ENCODE measurements at regions not wholly inside any gene's neighbourhood (a gene's known extent, or its start where the extent isn't known, plus 50 kb on each side); places are given as distances from the start of the nearest gene placed in this dataset.
"Not testable (repeated sequence)": the region's sequence is repeated elsewhere in the genome, so short reads cannot be mapped to it uniquely, and the experiment has no call there.

GRCh38 chr2:111445191-111445929, 324.6 kb downstream of the BCL2L11 start:
- H2AFZ ChIP-seq (ENCODE audit: low read length); BruUV-seq (replicated peaks); H3K4me2 ChIP-seq (ENCODE audit: low read length); H3K4me3 ChIP-seq (ENCODE audit: low read depth, low read length, poor library complexity, severe bottlenecking); H3K79me2 ChIP-seq (ENCODE audit: insufficient read depth, low read depth, low read length); H3K36me3 ChIP-seq (ENCODE audit: insufficient read depth, low read length); H4K20me1 ChIP-seq (ENCODE audit: insufficient read depth, low read length); H3K27ac ChIP-seq (ENCODE audit: low read depth, low read length, poor library complexity, severe bottlenecking); H3K9me2 ChIP-seq (ENCODE audit: insufficient read depth, low read length); H3K9me3 ChIP-seq (ENCODE audit: low read length); POLR2A ChIA-PET; CTCF ChIA-PET (ENCODE audit: unreplicated experiment); DNase-seq (ENCODE audit: low spot score); intact Hi-C loops (cut with micrococcal nuclease; ENCODE audit: unreplicated experiment): not testable (repeated sequence)
- peaks cover 22% of the 10 kb centered on the region for H3K4me1 ChIP-seq (ENCODE audit: insufficient read depth, low read length, poor library complexity, severe bottlenecking)

- CTCF ChIA-PET (ENCODE audit: unreplicated experiment); POLR2A ChIA-PET; H4K20me1 ChIP-seq (ENCODE audit: insufficient read depth, low read length); H3K4me2 ChIP-seq (ENCODE audit: low read length); H3K4me3 ChIP-seq (ENCODE audit: low read depth, low read length, poor library complexity, severe bottlenecking); H3K79me2 ChIP-seq (ENCODE audit: insufficient read depth, low read depth, low read length); BruUV-seq (replicated peaks); H3K27ac ChIP-seq (ENCODE audit: low read depth, low read length, poor library complexity, severe bottlenecking); H3K9me2 ChIP-seq (ENCODE audit: insufficient read depth, low read length); H2AFZ ChIP-seq (ENCODE audit: low read length); H3K36me3 ChIP-seq (ENCODE audit: insufficient read depth, low read length); DNase-seq (ENCODE audit: low spot score); intact Hi-C loops (cut with micrococcal nuclease; ENCODE audit: unreplicated experiment); H3K9me3 ChIP-seq (ENCODE audit: low read length): not testable (repeated sequence)
- peaks cover 22% of the 10 kb centered on the region for H3K4me1 ChIP-seq (ENCODE audit: insufficient read depth, low read length, poor library complexity, severe bottlenecking)
These were observed 325.2 kb downstream of the BCL2L11 start for GRCh38 chr2:111445941-111446340.

GRCh38 chr2:111447482-111447881, 326.8 kb downstream of the BCL2L11 start:
- intact Hi-C loops (cut with micrococcal nuclease; ENCODE audit: unreplicated experiment); H3K9me3 ChIP-seq (ENCODE audit: low read length); H3K9me2 ChIP-seq (ENCODE audit: insufficient read depth, low read length); DNase-seq (ENCODE audit: low spot score); H3K27ac ChIP-seq (ENCODE audit: low read depth, low read length, poor library complexity, severe bottlenecking); H3K36me3 ChIP-seq (ENCODE audit: insufficient read depth, low read length); H4K20me1 ChIP-seq (ENCODE audit: insufficient read depth, low read length); CTCF ChIA-PET (ENCODE audit: unreplicated experiment); H3K79me2 ChIP-seq (ENCODE audit: insufficient read depth, low read depth, low read length); H2AFZ ChIP-seq (ENCODE audit: low read length); H3K4me3 ChIP-seq (ENCODE audit: low read depth, low read length, poor library complexity, severe bottlenecking); POLR2A ChIA-PET; BruUV-seq (replicated peaks); H3K4me2 ChIP-seq (ENCODE audit: low read length): not testable (repeated sequence)
- H3K4me1 ChIP-seq (ENCODE audit: insufficient read depth, low read length, poor library complexity, severe bottlenecking), result peaks cover 10% of the 10 kb centered on the region
- TF ChIP-seq CTCF (conservative IDR thresholded peaks at IDR 0.05; ENCODE audit: low read length), result peak; percentile 52; the same call in 1 of the 2 replicates

DNA sequence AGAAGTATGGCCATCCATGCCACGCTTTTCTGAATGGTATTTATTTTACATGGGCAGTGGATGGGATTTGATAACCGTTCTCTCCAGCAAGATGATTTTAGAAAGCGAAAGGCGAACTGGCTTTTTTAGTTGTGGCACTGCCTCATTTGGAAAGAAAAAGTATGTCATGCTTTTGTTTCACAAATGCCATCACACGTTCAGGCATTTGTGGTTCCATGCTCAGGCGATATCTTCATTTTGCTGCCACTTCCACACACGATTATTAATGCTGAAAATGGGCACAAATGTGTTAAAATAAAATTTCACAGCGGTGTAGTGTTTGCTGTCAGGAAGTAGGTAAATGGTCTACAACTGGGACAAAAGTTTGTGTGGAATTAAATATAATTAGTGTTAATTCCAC, 328.1 kb downstream of the BCL2L11 start:
- H2AFZ ChIP-seq (ENCODE audit: low read length); POLR2A ChIA-PET; H3K4me2 ChIP-seq (ENCODE audit: low read length); H3K9me3 ChIP-seq (ENCODE audit: low read length); H3K36me3 ChIP-seq (ENCODE audit: insufficient read depth, low read length); BruUV-seq (replicated peaks); H4K20me1 ChIP-seq (ENCODE audit: insufficient read depth, low read length); H3K27ac ChIP-seq (ENCODE audit: low read depth, low read length, poor library complexity, severe bottlenecking); CTCF ChIA-PET (ENCODE audit: unreplicated experiment); H3K79me2 ChIP-seq (ENCODE audit: insufficient read depth, low read depth, low read length); H3K9me2 ChIP-seq (ENCODE audit: insufficient read depth, low read length); DNase-seq (ENCODE audit: low spot score); H3K4me3 ChIP-seq (ENCODE audit: low read depth, low read length, poor library complexity, severe bottlenecking); intact Hi-C loops (cut with micrococcal nuclease; ENCODE audit: unreplicated experiment): not testable (repeated sequence)
- peaks cover 18% of the 10 kb centered on the region for H3K4me1 ChIP-seq (ENCODE audit: insufficient read depth, low read length, poor library complexity, severe bottlenecking)

DNA sequence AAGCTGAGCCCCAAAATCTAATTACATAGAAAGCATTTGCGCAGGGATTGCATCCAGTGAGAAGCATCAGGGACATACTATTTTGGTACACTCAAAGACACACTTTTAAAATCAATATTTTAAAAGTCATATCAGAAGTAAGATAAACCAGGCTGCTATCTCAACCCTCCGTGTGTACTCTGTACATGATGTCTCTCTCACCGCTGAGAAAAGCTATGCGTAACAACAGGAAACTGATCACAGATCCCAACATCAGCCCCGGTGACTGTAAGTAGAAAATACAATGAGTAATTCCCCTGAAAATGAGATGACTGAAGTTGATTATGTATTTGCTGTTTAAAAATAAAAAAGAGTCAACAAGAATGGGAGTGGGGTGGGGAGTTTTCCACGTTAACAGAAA, 329.8 kb downstream of the BCL2L11 start:
- H3K4me3 ChIP-seq (ENCODE audit: low read depth, low read length, poor library complexity, severe bottlenecking); BruUV-seq (replicated peaks); H4K20me1 ChIP-seq (ENCODE audit: insufficient read depth, low read length); H3K36me3 ChIP-seq (ENCODE audit: insufficient read depth, low read length); H3K79me2 ChIP-seq (ENCODE audit: insufficient read depth, low read depth, low read length); H3K9me2 ChIP-seq (ENCODE audit: insufficient read depth, low read length); POLR2A ChIA-PET; DNase-seq (ENCODE audit: low spot score); H2AFZ ChIP-seq (ENCODE audit: low read length); CTCF ChIA-PET (ENCODE audit: unreplicated experiment); H3K9me3 ChIP-seq (ENCODE audit: low read length): not testable (repeated sequence)
- Histone ChIP-seq H3K4me1 (ENCODE audit: insufficient read depth, low read length, poor library complexity, severe bottlenecking) (peaks cover 25% of the 10 kb centered on the region), H3K4me2 (ENCODE audit: low read length) (peak overlapping the region; percentile 52; the same call in 1 of the 2 replicates), H3K27ac (ENCODE audit: low read depth, low read length, poor library complexity, severe bottlenecking) (peak overlapping the region; percentile 58)
- intact Hi-C loops (cut with micrococcal nuclease; ENCODE audit: unreplicated experiment), result loop anchor here (10.0 kb wide), 1 partner anchor 326 kb away; the partner anchor contains the start of gene BCL2L11

GRCh38 chr2:111451692-111452199, 331.0 kb downstream of the BCL2L11 start:
- H3K36me3 ChIP-seq (ENCODE audit: insufficient read depth, low read length); CTCF ChIA-PET (ENCODE audit: unreplicated experiment): not testable (repeated sequence)

More at GRCh38 chr2:111451692-111452199, 331.0 kb downstream of the BCL2L11 start:
- H3K9me2 ChIP-seq (ENCODE audit: insufficient read depth, low read length); POLR2A ChIA-PET; H3K9me3 ChIP-seq (ENCODE audit: low read length); H3K79me2 ChIP-seq (ENCODE audit: insufficient read depth, low read depth, low read length); H4K20me1 ChIP-seq (ENCODE audit: insufficient read depth, low read length): not testable (repeated sequence)
- Histone ChIP-seq H3K4me2 (ENCODE audit: low read length) (peak overlapping the region; percentile 75), H3K4me1 (ENCODE audit: insufficient read depth, low read length, poor library complexity, severe bottlenecking) (peaks cover 25% of the 10 kb centered on the region), H3K4me3 (ENCODE audit: low read depth, low read length, poor library complexity, severe bottlenecking) (peak overlapping the region; percentile 60), H2AFZ (ENCODE audit: low read length) (peak overlapping the region; percentile 72; the same call in 1 of the 2 replicates), H3K27ac (ENCODE audit: low read depth, low read length, poor library complexity, severe bottlenecking) (peak overlapping the region; percentile 85)
- TSS peak; percentile 78 for BruUV-seq (replicated peaks)
- DNase-seq (ENCODE audit: low spot score), result peak; percentile 2
- intact Hi-C loops (cut with micrococcal nuclease; ENCODE audit: unreplicated experiment), result loop anchor here (10.0 kb wide), 1 partner anchor 327 kb away; the partner anchor contains the start of gene BCL2L11
